Spleen (tissue), 7 donors: ENCODE measurements at regions not wholly inside any gene's neighbourhood (a gene's known extent, or its start where the extent isn't known, plus 50 kb on each side); places are given as distances from the start of the nearest gene placed in this dataset.

Experiments used
- POLR2AphosphoS5 ChIP-seq, 3 donors: sonication (generic); formaldehyde crosslinking; IDR thresholded peaks; one replicate each; pipeline ENCODE4 v1.5.1; 2017; ENCODE audit warnings: antibody characterized with exemption in 3 of 3
- TF ChIP-seq, protein P1 (sequence below), 11 experiments: fragments of 200-600 bp in 7 of 11; fragments of 450-650 bp in 4 of 11; sonication (generic) in 4 of 11; IDR thresholded peaks in 8 of 11; conservative IDR thresholded peaks in 3 of 11; 1 replicate in 7 of 11; 2 replicates in 4 of 11; pipeline versions ENCODE4 v1.4.0 to v1.8.0; 2016 to 2021; ENCODE audit warnings: antibody characterized with exemption in 11 of 11, inconsistent platforms in 4 of 11, mild to moderate bottlenecking in 1 of 11
- donor health status: DM: no; HTN: no; CAD: no; lungs with moderate emphysema.
- donor health status: DM: no; HTN: no; CAD: no.
- donor health status: DM: no; HTN: no; CAD: no.

DNA sequence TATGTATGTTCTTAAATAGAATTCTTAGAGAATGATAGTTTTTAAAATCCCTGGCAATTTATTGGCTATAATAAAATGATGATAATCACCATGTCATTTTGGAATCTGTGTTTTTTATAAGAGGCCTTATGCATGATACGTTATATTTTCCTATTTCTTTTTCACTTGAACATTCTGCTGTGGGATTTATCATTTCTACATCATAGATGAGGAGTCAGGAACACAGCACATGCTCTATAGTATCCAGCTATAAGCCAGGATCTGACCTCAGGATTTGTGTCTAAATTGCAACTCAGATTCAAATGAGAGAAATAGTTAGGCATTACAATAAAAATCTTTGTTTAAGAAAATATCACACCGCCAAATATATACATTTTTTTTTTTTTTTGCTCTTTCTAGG lies 928.0 kb downstream of the EFNB2 start:
- TF ChIP-seq, protein P1, sequence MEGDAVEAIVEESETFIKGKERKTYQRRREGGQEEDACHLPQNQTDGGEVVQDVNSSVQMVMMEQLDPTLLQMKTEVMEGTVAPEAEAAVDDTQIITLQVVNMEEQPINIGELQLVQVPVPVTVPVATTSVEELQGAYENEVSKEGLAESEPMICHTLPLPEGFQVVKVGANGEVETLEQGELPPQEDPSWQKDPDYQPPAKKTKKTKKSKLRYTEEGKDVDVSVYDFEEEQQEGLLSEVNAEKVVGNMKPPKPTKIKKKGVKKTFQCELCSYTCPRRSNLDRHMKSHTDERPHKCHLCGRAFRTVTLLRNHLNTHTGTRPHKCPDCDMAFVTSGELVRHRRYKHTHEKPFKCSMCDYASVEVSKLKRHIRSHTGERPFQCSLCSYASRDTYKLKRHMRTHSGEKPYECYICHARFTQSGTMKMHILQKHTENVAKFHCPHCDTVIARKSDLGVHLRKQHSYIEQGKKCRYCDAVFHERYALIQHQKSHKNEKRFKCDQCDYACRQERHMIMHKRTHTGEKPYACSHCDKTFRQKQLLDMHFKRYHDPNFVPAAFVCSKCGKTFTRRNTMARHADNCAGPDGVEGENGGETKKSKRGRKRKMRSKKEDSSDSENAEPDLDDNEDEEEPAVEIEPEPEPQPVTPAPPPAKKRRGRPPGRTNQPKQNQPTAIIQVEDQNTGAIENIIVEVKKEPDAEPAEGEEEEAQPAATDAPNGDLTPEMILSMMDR (IDR thresholded peaks at IDR 0.05 in 8 of 11, conservative IDR thresholded peaks at IDR 0.05 in 3 of 11): no peak
- TF ChIP-seq POLR2AphosphoS5 (IDR thresholded peaks at IDR 0.05): no peak
